ENCODE measurements at regions not wholly inside any gene's neighbourhood (a gene's known extent, or its start where the extent isn't known, plus 50 kb on each side); places are given as distances from the start of the nearest gene placed in this dataset.
"Not testable (repeated sequence)": the region's sequence is repeated elsewhere in the genome, so short reads cannot be mapped to it uniquely, and the experiment has no call there.

GRCh38 chr4:3629665-3630064 is 97.4 kb upstream of the LRPAP1 start:
- no peaks in the 10 kb centered on the region for H4K20me1 ChIP-seq (ENCODE audit: insufficient read depth, low read length)
- ATAC-seq (no peak), DNase-seq (ENCODE audit: low spot score) (no peak), FAIRE-seq (no peak)
- H3K27ac ChIP-seq (ENCODE audit: extremely low read length, insufficient read depth, low read length), result no peak overlapping the region
- H3K4me3 ChIP-seq (replicated peaks in 1 of 3; ENCODE audit: insufficient read depth in 1 of 3, low read depth in 2 of 3, low read length in 3 of 3), result no peak overlapping the region
- no peak overlapping the region for H3K9ac ChIP-seq (ENCODE audit: insufficient read depth, low read depth, low read length)
- no TSS peak for BruUV-seq (replicated peaks)
- no peak overlapping the region for H2AFZ ChIP-seq (ENCODE audit: low read length)
- no peak overlapping the region for H3K4me2 ChIP-seq (ENCODE audit: low read depth, low read length)
- CTCF ChIA-PET (ENCODE audit: low intra/inter-chr PET ratio, low total read pairs), result no interaction called here
- POLR2A ChIA-PET, result no interaction called here
- H3K9me3 ChIP-seq (ENCODE audit: low read length), result no peaks in the 10 kb centered on the region
- H3K27me3 ChIP-seq (ENCODE audit: control insufficient read depth in 1 of 2, insufficient read depth in 2 of 2, low read length in 2 of 2), result peaks cover 3 to 30% of the 10 kb centered on the region in 2 experiments; a peak in 3 of 5 replicates
- WGBS (ENCODE audit: low lambda C conversion rate), result 50% methylated on average over 4 of the region's 12 CpGs
- H3K4me1 ChIP-seq (ENCODE audit: insufficient read depth, low read length), result no peaks in the 10 kb centered on the region
- in situ Hi-C loops (cut with HindIII; ENCODE audit: extremely low pct_ligation_motif_present, low pct_unique_long_range_greater_than_20kb) (no loop called here), intact Hi-C loops (cut with micrococcal nuclease; ENCODE audit: unreplicated experiment) (no loop called here)
- H3K79me2 ChIP-seq (ENCODE audit: insufficient read depth, low read length), result no peaks in the 10 kb centered on the region
- H3K36me3 ChIP-seq (replicated peaks in 1 of 2; ENCODE audit: control insufficient read depth in 1 of 2, insufficient read depth in 2 of 2, low read length in 2 of 2), result no peaks in the 10 kb centered on the region
- no peak for TF ChIP-seq SMYD3 (CRISPR knock-in tag; IDR thresholded peaks at IDR 0.05)
- TF ChIP-seq ATRX (CRISPR knock-in tag; IDR thresholded peaks at IDR 0.05; ENCODE audit: borderline replicate concordance), result no peak

GRCh38 chr4:3629176-3629575 is 97.0 kb upstream of the LRPAP1 start:
- H3K4me1 ChIP-seq (ENCODE audit: insufficient read depth, low read length); H4K20me1 ChIP-seq (ENCODE audit: insufficient read depth, low read length); H3K27ac ChIP-seq (ENCODE audit: extremely low read length, insufficient read depth, low read length); H3K4me3 ChIP-seq (replicated peaks in 1 of 3; ENCODE audit: insufficient read depth in 1 of 3, low read depth in 2 of 3, low read length in 3 of 3); H3K36me3 ChIP-seq (replicated peaks in 1 of 2; ENCODE audit: control insufficient read depth in 1 of 2, insufficient read depth in 2 of 2, low read length in 2 of 2); DNase-seq (ENCODE audit: low spot score); POLR2A ChIA-PET; FAIRE-seq; H3K79me2 ChIP-seq (ENCODE audit: insufficient read depth, low read length); in situ Hi-C loops (cut with HindIII; ENCODE audit: extremely low pct_ligation_motif_present, low pct_unique_long_range_greater_than_20kb); H2AFZ ChIP-seq (ENCODE audit: low read length); H3K9me3 ChIP-seq (ENCODE audit: low read length); H3K9ac ChIP-seq (ENCODE audit: insufficient read depth, low read depth, low read length); BruUV-seq (replicated peaks); ATAC-seq; CTCF ChIA-PET (ENCODE audit: low intra/inter-chr PET ratio, low total read pairs); intact Hi-C loops (cut with micrococcal nuclease; ENCODE audit: unreplicated experiment); H3K4me2 ChIP-seq (ENCODE audit: low read depth, low read length): not testable (repeated sequence)
- 52% methylated on average over 9 of the region's 13 CpGs for WGBS (ENCODE audit: low lambda C conversion rate)
- H3K27me3 ChIP-seq (ENCODE audit: control insufficient read depth in 1 of 2, insufficient read depth in 2 of 2, low read length in 2 of 2), result peaks cover 3 to 30% of the 10 kb centered on the region in 2 experiments; a peak in 3 of 5 replicates

GRCh38 chr4:3628868-3629175 is 96.6 kb upstream of the LRPAP1 start:
- in situ Hi-C loops (cut with HindIII; ENCODE audit: extremely low pct_ligation_motif_present, low pct_unique_long_range_greater_than_20kb), result no loop called here
- POLR2A ChIA-PET, result no interaction called here
- intact Hi-C loops (cut with micrococcal nuclease; ENCODE audit: unreplicated experiment), result no loop called here
- TF ChIP-seq KLF16 (CRISPR knock-in tag; IDR thresholded peaks at IDR 0.05), result no peak
- TF ChIP-seq FOXM1 (CRISPR knock-in tag; IDR thresholded peaks at IDR 0.05), result no peak
- TF ChIP-seq PLSCR1 (CRISPR knock-in tag; IDR thresholded peaks at IDR 0.05; ENCODE audit: borderline replicate concordance), result no peak
- TF ChIP-seq TMF1 (CRISPR knock-in tag; IDR thresholded peaks at IDR 0.05; ENCODE audit: low read depth), result no peak
- TF ChIP-seq ZFP90 (CRISPR knock-in tag; IDR thresholded peaks at IDR 0.05; ENCODE audit: borderline replicate concordance), result no peak
- no peak for TF ChIP-seq MEF2D (CRISPR knock-in tag; IDR thresholded peaks at IDR 0.05)
- no peak for TF ChIP-seq ZNF563 (CRISPR knock-in tag; IDR thresholded peaks at IDR 0.05)

More at GRCh38 chr4:3628868-3629175, 96.6 kb upstream of the LRPAP1 start:
- H2AFZ ChIP-seq (ENCODE audit: low read length), result no peak overlapping the region
- ATAC-seq (no peak), DNase-seq (ENCODE audit: low spot score) (no peak), FAIRE-seq (no peak)
- no peak overlapping the region for H3K9ac ChIP-seq (ENCODE audit: insufficient read depth, low read depth, low read length)
- H3K36me3 ChIP-seq (replicated peaks in 1 of 2; ENCODE audit: control insufficient read depth in 1 of 2, insufficient read depth in 2 of 2, low read length in 2 of 2), result no peaks in the 10 kb centered on the region
- 74% methylated on average over 8 of the region's 11 CpGs for WGBS (ENCODE audit: low lambda C conversion rate)
- no peaks in the 10 kb centered on the region for H3K9me3 ChIP-seq (ENCODE audit: low read length)
- no peaks in the 10 kb centered on the region for H3K79me2 ChIP-seq (ENCODE audit: insufficient read depth, low read length)
- peaks cover 3 to 30% of the 10 kb centered on the region in 2 experiments; a peak in 3 of 5 replicates for H3K27me3 ChIP-seq (ENCODE audit: control insufficient read depth in 1 of 2, insufficient read depth in 2 of 2, low read length in 2 of 2)
- no peak overlapping the region for H3K27ac ChIP-seq (ENCODE audit: extremely low read length, insufficient read depth, low read length)
- CTCF ChIA-PET (ENCODE audit: low intra/inter-chr PET ratio, low total read pairs), result no interaction called here
- no peaks in the 10 kb centered on the region for H4K20me1 ChIP-seq (ENCODE audit: insufficient read depth, low read length)
- H3K4me3 ChIP-seq (replicated peaks in 1 of 3; ENCODE audit: insufficient read depth in 1 of 3, low read depth in 2 of 3, low read length in 3 of 3), result no peak overlapping the region
- no peaks in the 10 kb centered on the region for H3K4me1 ChIP-seq (ENCODE audit: insufficient read depth, low read length)
- BruUV-seq (replicated peaks), result no TSS peak
- H3K4me2 ChIP-seq (ENCODE audit: low read depth, low read length), result no peak overlapping the region
